Mesodermal cell (in vitro differentiated cells): ENCODE measurements at regions not wholly inside any gene's neighbourhood (a gene's known extent, or its start where the extent isn't known, plus 50 kb on each side); places are given as distances from the start of the nearest gene placed in this dataset.

ENCODE experiments used
- H3K27ac ChIP-seq: 2 replicates; pipeline ENCODE4 v1.7.0; 2013; ENCODE audit warnings: mild to moderate bottlenecking, low read depth, low read length, moderate library complexity; ENCODE audit not compliant: severe bottlenecking
- H3K36me3 ChIP-seq: 2 replicates; pipeline ENCODE4 v1.7.1; 2013; ENCODE audit warnings: mild to moderate bottlenecking, low read length, moderate library complexity; ENCODE audit not compliant: control insufficient read depth, insufficient read depth
- H3K4me1 ChIP-seq: one replicate; pipeline ENCODE4 v1.7.1; 2013; ENCODE audit warnings: mild to moderate bottlenecking, low read length; ENCODE audit not compliant: insufficient read depth, control insufficient read depth, poor library complexity, severe bottlenecking
- H3K4me3 ChIP-seq: 2 replicates; pipeline ENCODE4 v1.7.0; 2013; ENCODE audit warnings: low read length, control low read depth, mild to moderate bottlenecking; ENCODE audit not compliant: insufficient read depth, poor library complexity, severe bottlenecking; ENCODE audit errors: extremely low read depth
- H3K9me3 ChIP-seq: 2 replicates; pipeline ENCODE4 v1.7.1; 2013; ENCODE audit warnings: mild to moderate bottlenecking, low read length, moderate library complexity; ENCODE audit not compliant: control insufficient read depth
- WGBS, 2 experiments: methylation state at CpG; one replicate each; pipeline ENCODE4 v1.1.5; 2013; ENCODE audit warnings: missing lambda C conversion rate in 2 of 2; ENCODE audit not compliant: insufficient coverage in 2 of 2; 5-methylcytosine and 5-hydroxymethylcytosine counted together

DNA sequence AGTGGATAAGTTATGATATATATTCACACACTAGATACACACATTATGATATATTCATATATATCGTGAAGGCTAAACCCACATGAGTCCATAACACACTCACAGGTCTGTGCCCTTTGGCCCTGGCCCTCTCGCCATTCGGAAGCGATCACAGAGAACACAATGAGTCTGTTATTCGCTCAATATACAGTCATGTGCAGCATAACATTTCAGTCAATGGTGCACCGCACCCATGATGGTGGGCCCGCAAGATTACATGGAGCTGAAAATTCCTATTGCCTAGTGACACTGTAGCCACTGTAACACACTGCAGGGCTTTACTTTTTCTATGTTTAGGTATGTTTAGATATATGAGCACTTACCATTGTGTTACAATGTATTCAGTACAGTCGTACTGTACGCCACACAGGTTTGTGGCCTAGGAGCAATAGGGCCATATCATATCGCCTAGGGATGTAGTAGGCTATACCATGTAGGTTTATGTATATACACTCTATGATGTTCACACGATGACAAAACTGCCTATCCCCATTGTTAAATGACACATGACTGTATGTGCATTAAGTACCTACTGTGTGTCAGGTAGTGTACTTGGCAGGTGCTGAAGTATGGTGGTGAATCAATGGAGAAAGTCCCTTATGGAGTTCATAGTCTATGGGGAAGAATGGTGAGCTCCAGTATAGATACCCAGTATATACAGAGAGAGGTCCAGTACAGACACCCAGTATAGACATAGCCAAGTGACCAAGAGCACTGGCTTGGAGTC, 198.8 kb upstream of the KLF14 start:
- 83 to 89% methylated on average over 6 to 11 of the region's 11 CpGs for WGBS, 2 experiments
- H3K36me3 ChIP-seq, result no peaks in the 10 kb centered on the region
- no peak overlapping the region for H3K4me3 ChIP-seq
- no peak overlapping the region for H3K27ac ChIP-seq
- H3K9me3 ChIP-seq, result no peaks in the 10 kb centered on the region
- no peaks in the 10 kb centered on the region for H3K4me1 ChIP-seq

DNA sequence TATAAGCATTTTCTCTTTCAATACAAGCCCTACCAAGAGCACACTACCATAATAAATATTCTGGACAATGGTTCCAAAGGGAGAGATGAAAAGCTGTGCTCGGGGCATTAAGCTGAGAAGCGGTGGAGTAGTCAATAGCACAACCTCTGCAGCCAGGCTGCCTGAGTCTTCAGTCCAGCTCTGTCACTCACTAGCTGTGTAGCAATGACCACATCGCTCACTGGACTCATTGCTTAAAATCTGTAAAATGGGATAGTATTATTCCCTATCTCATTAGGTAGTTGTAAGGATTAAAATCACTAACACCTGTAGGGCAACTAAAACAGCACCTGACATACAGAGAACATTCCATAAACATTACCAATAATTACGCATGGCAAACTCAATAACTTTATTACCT, 199.9 kb upstream of the KLF14 start:
- Histone ChIP-seq H3K4me1 (no peaks in the 10 kb centered on the region), H3K27ac (no peak overlapping the region), H3K9me3 (no peaks in the 10 kb centered on the region), H3K36me3 (no peaks in the 10 kb centered on the region), H3K4me3 (no peak overlapping the region)
- 96 to 100% methylated on average over 2 of the region's 4 CpGs for WGBS, 2 experiments

GRCh38 chr7:130935564-130936157, 201.7 kb upstream of the KLF14 start:
- Histone ChIP-seq H3K9me3 (no peaks in the 10 kb centered on the region), H3K4me3 (no peak overlapping the region), H3K36me3 (no peaks in the 10 kb centered on the region), H3K4me1 (no peaks in the 10 kb centered on the region), H3K27ac (no peak overlapping the region)
- WGBS, 2 experiments, result 96 to 98% methylated on average over 7 to 8 of the region's 11 CpGs

DNA sequence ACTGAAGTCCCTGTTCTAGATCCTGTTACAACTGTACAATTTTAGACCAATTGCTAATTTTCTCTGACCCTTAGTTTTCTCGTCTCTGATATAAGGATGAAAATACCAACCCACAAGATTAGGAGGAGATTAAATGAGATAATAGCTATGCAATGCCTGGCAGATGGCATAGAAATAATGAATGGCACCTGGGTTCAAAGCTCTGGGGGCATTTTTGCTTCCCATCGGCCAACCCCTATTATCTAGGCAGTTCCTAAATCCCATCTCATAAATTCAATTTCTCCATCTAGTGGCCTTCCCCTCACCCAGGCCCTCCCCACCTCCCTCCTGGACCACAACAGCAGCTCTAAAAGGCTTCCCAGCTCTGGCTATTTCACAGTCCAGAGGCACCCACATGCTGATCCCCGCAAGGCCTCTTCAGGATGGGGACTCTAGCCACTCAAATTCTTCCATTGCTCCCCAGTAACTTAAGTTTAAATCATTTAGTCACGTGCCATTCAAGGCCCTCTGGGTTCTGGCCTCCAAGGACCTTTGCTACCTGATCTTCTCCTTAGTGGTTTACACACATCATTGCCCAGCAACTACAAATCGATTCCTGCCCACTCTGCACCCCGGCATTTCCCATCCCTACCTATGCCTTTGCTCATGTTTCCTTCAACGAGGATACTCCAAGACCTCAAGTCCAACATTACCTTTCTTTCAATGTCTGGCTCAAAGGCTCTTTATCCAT, 202.4 kb upstream of the KLF14 start:
- 76 to 86% methylated on average over 6 of the region's 7 CpGs for WGBS, 2 experiments
- Histone ChIP-seq H3K27ac (no peak overlapping the region), H3K36me3 (no peaks in the 10 kb centered on the region), H3K9me3 (no peaks in the 10 kb centered on the region), H3K4me1 (no peaks in the 10 kb centered on the region), H3K4me3 (no peak overlapping the region)

GRCh38 chr7:130937016-130937415, 203.0 kb upstream of the KLF14 start:
- H3K9me3 ChIP-seq, result no peaks in the 10 kb centered on the region
- no peak overlapping the region for H3K27ac ChIP-seq
- H3K4me3 ChIP-seq, result no peak overlapping the region
- H3K36me3 ChIP-seq, result no peaks in the 10 kb centered on the region
- 92 to 100% methylated on average over 1 to 2 of the region's 2 CpGs for WGBS, 2 experiments
- H3K4me1 ChIP-seq, result no peaks in the 10 kb centered on the region

- WGBS, 2 experiments, result 96 to 100% methylated on average over 3 of the region's 3 CpGs
- Histone ChIP-seq H3K4me1 (peaks cover 7% of the 10 kb centered on the region), H3K36me3 (no peaks in the 10 kb centered on the region), H3K9me3 (no peaks in the 10 kb centered on the region), H3K4me3 (no peak overlapping the region), H3K27ac (no peak overlapping the region)
These were observed 203.8 kb upstream of the KLF14 start for GRCh38 chr7:130937830-130938229.

- H3K27ac ChIP-seq, result no peak overlapping the region
These were observed 204.7 kb upstream of the KLF14 start for GRCh38 chr7:130938661-130939060.

DNA sequence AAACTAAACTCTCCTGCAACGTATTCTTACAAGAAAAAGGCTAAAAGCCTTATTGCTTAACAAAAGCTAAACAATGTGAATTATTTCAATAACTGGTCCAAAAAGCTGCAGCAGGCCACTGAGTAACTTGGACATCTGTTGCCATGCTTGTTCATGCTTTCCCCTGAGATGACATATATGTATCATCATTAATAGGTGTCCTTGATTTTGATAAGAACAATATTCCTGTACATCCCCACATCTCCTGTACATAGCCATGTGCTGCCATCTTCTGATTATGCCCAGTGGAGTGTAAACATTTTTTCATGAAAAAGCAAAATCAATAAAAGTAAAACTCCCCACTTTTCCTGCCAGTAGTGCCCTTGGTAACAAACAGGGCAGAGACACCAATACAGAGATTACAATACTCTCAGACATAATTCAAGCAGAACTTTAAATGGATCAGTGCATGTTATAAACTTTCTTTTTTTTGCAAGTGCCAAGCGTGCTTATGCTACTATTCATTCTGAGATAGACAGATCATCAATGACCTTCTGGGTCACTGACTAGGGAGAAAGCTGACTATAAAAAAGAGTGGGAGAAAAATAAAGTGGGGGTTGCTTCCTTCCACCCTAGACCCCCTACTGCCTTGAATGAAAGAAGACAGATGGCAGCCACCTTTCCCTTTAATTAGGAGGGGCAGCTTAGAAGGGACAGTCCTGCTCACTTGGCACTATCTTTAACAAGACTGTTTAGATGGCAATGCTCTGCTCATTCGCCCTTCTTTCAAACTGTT, 205.5 kb upstream of the KLF14 start:
- H3K9me3 ChIP-seq, result no peaks in the 10 kb centered on the region
- H3K27ac ChIP-seq, result no peak overlapping the region
- H3K4me1 ChIP-seq, result peaks cover 13% of the 10 kb centered on the region
- H3K36me3 ChIP-seq, result no peaks in the 10 kb centered on the region
- H3K4me3 ChIP-seq, result no peak overlapping the region
- WGBS, 2 experiments, result 67 to 93% methylated on average over 1 to 3 of the region's 3 CpGs

More at GRCh38 chr7:130938661-130939060, 204.7 kb upstream of the KLF14 start:
- Histone ChIP-seq H3K4me3 (no peak overlapping the region), H3K9me3 (no peaks in the 10 kb centered on the region), H3K36me3 (no peaks in the 10 kb centered on the region), H3K4me1 (peaks cover 13% of the 10 kb centered on the region)
- WGBS, 2 experiments, result 0 to 40% methylated on average over 1 to 2 of the region's 4 CpGs

- WGBS, 2 experiments, result no CpG with 5 or more reads among the region's 2 CpGs
- Histone ChIP-seq H3K27ac (no peak overlapping the region), H3K36me3 (peaks cover under 1% of the 10 kb centered on the region), H3K4me1 (peaks cover 13% of the 10 kb centered on the region), H3K9me3 (no peaks in the 10 kb centered on the region), H3K4me3 (no peak overlapping the region)
These were observed 206.3 kb upstream of the KLF14 start for GRCh38 chr7:130940326-130940725.

- Histone ChIP-seq H3K9me3 (no peaks in the 10 kb centered on the region), H3K27ac (no peak overlapping the region), H3K4me3 (no peak overlapping the region), H3K36me3 (peaks cover 4% of the 10 kb centered on the region), H3K4me1 (peaks cover 13% of the 10 kb centered on the region)
- WGBS, 2 experiments, result 77 to 82% methylated on average over 6 of the region's 7 CpGs
These were observed 206.9 kb upstream of the KLF14 start for GRCh38 chr7:130940907-130941306.
